ENCODE measurements at regions not wholly inside any gene's neighbourhood (a gene's known extent, or its start where the extent isn't known, plus 50 kb on each side); places are given as distances from the start of the nearest gene placed in this dataset.

DNA sequence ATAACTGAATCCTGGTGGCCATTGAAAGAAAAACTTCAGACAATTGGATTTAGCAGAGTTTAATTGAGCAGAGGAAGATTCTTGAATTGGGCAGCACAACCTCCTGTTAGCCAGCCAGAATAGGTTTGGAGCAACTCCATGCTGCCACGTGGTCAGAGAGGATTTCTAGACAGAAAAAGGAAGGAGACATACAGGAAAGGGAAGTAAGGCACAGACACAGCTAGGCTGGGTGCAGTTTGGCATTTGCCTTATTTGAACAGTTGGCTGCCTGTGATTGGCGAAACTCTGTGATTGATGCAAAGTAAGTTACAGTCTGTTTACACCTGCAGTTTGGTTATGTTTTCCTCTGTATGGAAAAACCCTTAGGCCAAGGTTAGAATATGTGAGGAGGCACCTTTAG lies 85.8 kb upstream of the SPATA13 start:
- TF ChIP-seq, protein P1, sequence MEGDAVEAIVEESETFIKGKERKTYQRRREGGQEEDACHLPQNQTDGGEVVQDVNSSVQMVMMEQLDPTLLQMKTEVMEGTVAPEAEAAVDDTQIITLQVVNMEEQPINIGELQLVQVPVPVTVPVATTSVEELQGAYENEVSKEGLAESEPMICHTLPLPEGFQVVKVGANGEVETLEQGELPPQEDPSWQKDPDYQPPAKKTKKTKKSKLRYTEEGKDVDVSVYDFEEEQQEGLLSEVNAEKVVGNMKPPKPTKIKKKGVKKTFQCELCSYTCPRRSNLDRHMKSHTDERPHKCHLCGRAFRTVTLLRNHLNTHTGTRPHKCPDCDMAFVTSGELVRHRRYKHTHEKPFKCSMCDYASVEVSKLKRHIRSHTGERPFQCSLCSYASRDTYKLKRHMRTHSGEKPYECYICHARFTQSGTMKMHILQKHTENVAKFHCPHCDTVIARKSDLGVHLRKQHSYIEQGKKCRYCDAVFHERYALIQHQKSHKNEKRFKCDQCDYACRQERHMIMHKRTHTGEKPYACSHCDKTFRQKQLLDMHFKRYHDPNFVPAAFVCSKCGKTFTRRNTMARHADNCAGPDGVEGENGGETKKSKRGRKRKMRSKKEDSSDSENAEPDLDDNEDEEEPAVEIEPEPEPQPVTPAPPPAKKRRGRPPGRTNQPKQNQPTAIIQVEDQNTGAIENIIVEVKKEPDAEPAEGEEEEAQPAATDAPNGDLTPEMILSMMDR (conservative IDR thresholded peaks at IDR 0.05) = no peak
- TF ChIP-seq ZFX (IDR thresholded peaks at IDR 0.05) = no peak
